ENCODE measurements at regions not wholly inside any gene's neighbourhood (a gene's known extent, or its start where the extent isn't known, plus 50 kb on each side); places are given as distances from the start of the nearest gene placed in this dataset.
A peak's percentile ranks its signal among the peaks of the same experiment; 100 is the strongest.

- peaks cover 12 to 15% of the 10 kb centered on the region in 2 donors for H3K4me1 ChIP-seq
- intact Hi-C loops (cut with DNase I; ENCODE audit: low total_unique reads) (no loop called here), in situ Hi-C loops (cut with MboI; ENCODE audit: low sequenced_read_pairs in 4 of 4) (loop anchor here in 1 of 4 donors (25.0 kb wide), 1 partner anchor 118 kb away; no protein-coding TSS in a partner anchor)
- peak; percentile 73 to 81 for DNase-seq
- ATAC-seq, result peak; percentile 99 to 100
- H3K27me3 ChIP-seq, result no peaks in the 10 kb centered on the region
- H3K4me3 ChIP-seq, result no peak overlapping the region
- H3K27ac ChIP-seq, result peak overlapping the region; percentile 50 to 59 (median 55)
- H3K9me3 ChIP-seq, result no peaks in the 10 kb centered on the region
- TF ChIP-seq CTCF (IDR thresholded peaks at IDR 0.05 in 4 of 5, conservative IDR thresholded peaks at IDR 0.05 in 1 of 5) (no peak), POLR2A (IDR thresholded peaks at IDR 0.05) (no peak)
- H3K36me3 ChIP-seq, result no peaks in the 10 kb centered on the region
Observed at GRCh38 chr13:44030615-44031014, 150.9 kb downstream of the LACC1 start.

- ATAC-seq (no peak), DNase-seq (no peak)
- TF ChIP-seq CTCF (IDR thresholded peaks at IDR 0.05 in 4 of 5, conservative IDR thresholded peaks at IDR 0.05 in 1 of 5) (no peak), POLR2A (IDR thresholded peaks at IDR 0.05) (no peak)
- no peaks in the 10 kb centered on the region for H3K9me3 ChIP-seq
- peaks cover 12 to 15% of the 10 kb centered on the region in 2 donors for H3K4me1 ChIP-seq
- H3K4me3 ChIP-seq, result no peak overlapping the region
- intact Hi-C loops (cut with DNase I; ENCODE audit: low total_unique reads) (no loop called here), in situ Hi-C loops (cut with MboI; ENCODE audit: low sequenced_read_pairs in 4 of 4) (loop anchor here in 1 of 4 donors (25.0 kb wide), 1 partner anchor 119 kb away; no protein-coding TSS in a partner anchor)
- no peak overlapping the region for H3K27ac ChIP-seq
- no peaks in the 10 kb centered on the region for H3K27me3 ChIP-seq
- H3K36me3 ChIP-seq, result no peaks in the 10 kb centered on the region
Observed at GRCh38 chr13:44031555-44031954, 151.9 kb downstream of the LACC1 start.

GRCh38 chr13:44032802-44033201 lies 153.1 kb downstream of the LACC1 start:
- DNase-seq (no peak), ATAC-seq (no peak)
- H3K27ac ChIP-seq, result no peak overlapping the region
- H3K36me3 ChIP-seq, result no peaks in the 10 kb centered on the region
- no peak for TF ChIP-seq POLR2A (IDR thresholded peaks at IDR 0.05)
- no peak for TF ChIP-seq CTCF (IDR thresholded peaks at IDR 0.05 in 4 of 5, conservative IDR thresholded peaks at IDR 0.05 in 1 of 5)
- no peak overlapping the region for H3K4me3 ChIP-seq
- intact Hi-C loops (cut with DNase I; ENCODE audit: low total_unique reads) (no loop called here), in situ Hi-C loops (cut with MboI; ENCODE audit: low sequenced_read_pairs in 4 of 4) (loop anchor here in 1 of 4 donors (25.0 kb wide), 1 partner anchor 121 kb away; no protein-coding TSS in a partner anchor)
- no peaks in the 10 kb centered on the region for H3K9me3 ChIP-seq
- peaks cover 12 to 15% of the 10 kb centered on the region in 2 donors for H3K4me1 ChIP-seq
- no peaks in the 10 kb centered on the region for H3K27me3 ChIP-seq

GRCh38 chr13:44035400-44035799 lies 155.7 kb downstream of the LACC1 start:
- H3K4me3 ChIP-seq, result no peak overlapping the region
- ATAC-seq (no peak), DNase-seq (no peak)
- H3K36me3 ChIP-seq, result no peaks in the 10 kb centered on the region
- no peaks in the 10 kb centered on the region for H3K9me3 ChIP-seq
- in situ Hi-C loops (cut with MboI; ENCODE audit: low sequenced_read_pairs in 4 of 4), result loop anchor here in 1 of 4 donors (25.0 kb wide), 1 partner anchor 123 kb away; no protein-coding TSS in a partner anchor
- peaks cover 5 to 7% of the 10 kb centered on the region in 2 donors for H3K4me1 ChIP-seq
- no peak overlapping the region for H3K27ac ChIP-seq
- intact Hi-C loops (cut with DNase I; ENCODE audit: low total_unique reads), result no loop called here
- no peaks in the 10 kb centered on the region for H3K27me3 ChIP-seq
- TF ChIP-seq POLR2A (IDR thresholded peaks at IDR 0.05) (no peak), CTCF (IDR thresholded peaks at IDR 0.05 in 4 of 5, conservative IDR thresholded peaks at IDR 0.05 in 1 of 5) (no peak)
